OCI-LY1 (cell line): ENCODE measurements at regions not wholly inside any gene's neighbourhood (a gene's known extent, or its start where the extent isn't known, plus 50 kb on each side); places are given as distances from the start of the nearest gene placed in this dataset.

Source experiments
- H2AFZ ChIP-seq: fragments of 200-600 bp; sonication (generic), shearing (Covaris generic); 2 replicates; pipeline ENCODE4 v1.6.0; 2014; ENCODE audit warnings: antibody characterized with exemption, mild to moderate bottlenecking, low read length
- H3F3A ChIP-seq: fragments of 200-600 bp; sonication (generic), shearing (Covaris generic); 2 replicates; pipeline ENCODE4 v1.6.0; 2014; ENCODE audit warnings: mild to moderate bottlenecking, antibody characterized with exemption, low read length, moderate library complexity; ENCODE audit not compliant: insufficient read depth
- H3K27ac ChIP-seq: fragments of 200-600 bp; sonication (generic); 2 replicates; pipeline ENCODE4 v1.5.1; 2014; ENCODE audit warnings: low read length, mixed run types, mild to moderate bottlenecking, low read depth; ENCODE audit not compliant: poor library complexity, severe bottlenecking
- H3K27me3 ChIP-seq: fragments of 200-600 bp; sonication (generic); 2 replicates; pipeline ENCODE4 v1.6.0; 2014; ENCODE audit warnings: antibody characterized with exemption, mild to moderate bottlenecking, low read length, moderate library complexity; ENCODE audit not compliant: insufficient read depth
- H3K36me3 ChIP-seq: fragments of 200-600 bp; sonication (generic); 2 replicates; pipeline ENCODE4 v1.6.1; 2014; ENCODE audit warnings: mild to moderate bottlenecking, antibody characterized with exemption, low read length, moderate library complexity, mixed read lengths; ENCODE audit not compliant: insufficient read depth
- H3K4me1 ChIP-seq: fragments of 200-600 bp; sonication (generic); 2 replicates; pipeline ENCODE4 v1.5.1; 2014; ENCODE audit warnings: mild to moderate bottlenecking, low read length, moderate library complexity; ENCODE audit not compliant: insufficient read depth, severe bottlenecking
- H3K4me2 ChIP-seq: fragments of 200-600 bp; sonication (generic), shearing (Covaris generic); 2 replicates; pipeline ENCODE4 v1.6.1; 2014; ENCODE audit warnings: low read length
- H3K4me3 ChIP-seq: fragments of 200-600 bp; sonication (generic); 2 replicates; pipeline ENCODE4 v1.5.1; 2014; ENCODE audit warnings: low read length, low read depth, mild to moderate bottlenecking, mixed read lengths; ENCODE audit not compliant: poor library complexity, severe bottlenecking
- H3K79me2 ChIP-seq: fragments of 200-600 bp; shearing (Covaris generic); 2 replicates; pipeline ENCODE4 v1.6.1; 2016; ENCODE audit warnings: mixed run types, low read length, mixed read lengths; ENCODE audit not compliant: insufficient read depth
- H3K9ac ChIP-seq: fragments of 200-600 bp; sonication (generic), shearing (Covaris generic); 2 replicates; pipeline ENCODE4 v1.6.1; 2014; ENCODE audit warnings: mild to moderate bottlenecking, low read length, mixed read lengths
- H3K9me2 ChIP-seq: fragments of 200-600 bp; sonication (generic), shearing (Covaris generic); 2 replicates; pipeline ENCODE4 v1.6.1; 2014; ENCODE audit warnings: low read depth, mild to moderate bottlenecking, low read length, mixed read lengths
- H3K9me3 ChIP-seq: fragments of 200-600 bp; shearing (Covaris generic); 2 replicates; pipeline ENCODE4 v1.6.1; 2014; ENCODE audit warnings: low read length, mixed read lengths
- H4K20me1 ChIP-seq: fragments of 200-600 bp; sonication (generic), shearing (Covaris generic); 2 replicates; pipeline ENCODE4 v1.6.0; 2016; ENCODE audit warnings: mild to moderate bottlenecking, low read length; ENCODE audit not compliant: insufficient read depth
- CTCF ChIP-seq: fragments of 200-600 bp; sonication (generic), shearing (Covaris generic); IDR thresholded peaks from 2 replicates; pipeline ENCODE4 v1.5.1; 2017; ENCODE audit warnings: mild to moderate bottlenecking, antibody characterized with exemption, low read length, moderate library complexity, mixed read lengths
- EZH2 ChIP-seq: fragments of 200-600 bp; sonication (generic), shearing (Covaris generic); IDR thresholded peaks from 2 replicates; pipeline ENCODE4 v1.8.0; 2017; ENCODE audit warnings: borderline replicate concordance, mixed run types, mild to moderate bottlenecking, antibody characterized with exemption, low read length, moderate library complexity, mixed read lengths

DNA sequence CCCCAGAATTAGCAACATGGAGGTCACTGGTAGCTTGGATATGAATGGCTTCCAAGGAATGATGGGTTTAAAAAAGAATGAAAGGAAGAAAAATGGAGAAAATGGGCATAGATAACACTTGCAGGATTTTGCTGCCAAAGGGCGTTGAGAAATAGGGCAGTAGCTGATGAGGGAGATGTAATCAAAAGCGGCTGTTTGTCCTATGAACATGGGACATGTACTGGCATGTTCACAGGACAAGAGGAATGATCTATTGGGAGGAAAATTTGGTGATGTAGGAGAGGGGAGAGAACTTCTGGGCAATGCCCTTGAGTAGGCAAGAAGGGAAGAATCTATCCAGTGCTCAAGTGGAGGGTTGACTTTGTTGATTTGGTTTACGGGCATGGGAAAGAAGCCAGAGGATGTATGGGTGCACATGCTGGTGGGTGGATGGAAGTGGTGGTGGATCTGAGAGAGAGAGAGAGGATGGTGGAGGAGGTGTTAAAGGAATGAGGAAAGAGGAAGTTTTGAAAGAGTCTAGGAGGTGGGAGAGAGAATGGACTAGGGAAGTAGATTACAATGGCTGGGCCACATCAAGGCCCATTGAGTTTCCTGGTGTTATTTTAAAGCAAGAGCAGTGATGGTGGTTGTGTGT is 115.1 kb upstream of the MVB12B start:
- no peaks in the 10 kb centered on the region for H3K4me1 ChIP-seq
- H3K79me2 ChIP-seq, result no peaks in the 10 kb centered on the region
- no peaks in the 10 kb centered on the region for H3K9me2 ChIP-seq
- H3K36me3 ChIP-seq, result no peaks in the 10 kb centered on the region
- TF ChIP-seq EZH2 (no peak), CTCF (no peak)
- H3K9ac ChIP-seq, result no peak overlapping the region
- H3F3A ChIP-seq, result no peaks in the 10 kb centered on the region
- H4K20me1 ChIP-seq, result no peaks in the 10 kb centered on the region
- no peak overlapping the region for H2AFZ ChIP-seq
- no peaks in the 10 kb centered on the region; the same call in 1 of the 2 replicates for H3K27me3 ChIP-seq
- H3K4me3 ChIP-seq, result no peak overlapping the region
- no peak overlapping the region for H3K27ac ChIP-seq
- no peak overlapping the region for H3K4me2 ChIP-seq
- no peaks in the 10 kb centered on the region for H3K9me3 ChIP-seq

DNA sequence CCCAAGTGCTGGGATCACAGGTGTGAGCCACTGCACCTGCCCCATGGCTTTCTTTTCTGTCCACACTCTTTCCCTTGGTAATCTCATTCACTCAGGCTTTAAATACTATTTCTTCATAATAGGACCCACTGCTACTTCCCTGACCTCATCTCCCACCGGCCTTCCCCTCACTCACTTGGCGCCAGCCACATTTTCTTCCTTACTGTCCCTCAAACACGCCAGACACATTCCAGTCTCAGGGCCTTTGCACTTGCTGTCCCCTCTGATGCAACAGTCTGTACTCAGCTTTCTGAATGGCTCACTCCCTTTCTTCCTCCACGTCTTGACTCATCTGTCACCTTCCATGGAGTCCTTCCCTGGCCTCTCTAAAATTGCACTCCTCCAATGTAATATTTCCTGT is 111.1 kb upstream of the MVB12B start:
- no peak overlapping the region for H3K27ac ChIP-seq
- H3K9me3 ChIP-seq, result no peaks in the 10 kb centered on the region
- H3K27me3 ChIP-seq, result no peaks in the 10 kb centered on the region; the same call in 1 of the 2 replicates
- no peak overlapping the region for H3K4me2 ChIP-seq
- no peaks in the 10 kb centered on the region for H3K4me1 ChIP-seq
- H3F3A ChIP-seq, result no peaks in the 10 kb centered on the region
- no peak overlapping the region for H2AFZ ChIP-seq
- no peaks in the 10 kb centered on the region for H3K9me2 ChIP-seq
- no peaks in the 10 kb centered on the region for H4K20me1 ChIP-seq
- no peaks in the 10 kb centered on the region for H3K36me3 ChIP-seq
- H3K4me3 ChIP-seq, result no peak overlapping the region
- no peaks in the 10 kb centered on the region for H3K79me2 ChIP-seq
- H3K9ac ChIP-seq, result no peak overlapping the region
- no peak for TF ChIP-seq EZH2
- TF ChIP-seq CTCF, result no peak

DNA sequence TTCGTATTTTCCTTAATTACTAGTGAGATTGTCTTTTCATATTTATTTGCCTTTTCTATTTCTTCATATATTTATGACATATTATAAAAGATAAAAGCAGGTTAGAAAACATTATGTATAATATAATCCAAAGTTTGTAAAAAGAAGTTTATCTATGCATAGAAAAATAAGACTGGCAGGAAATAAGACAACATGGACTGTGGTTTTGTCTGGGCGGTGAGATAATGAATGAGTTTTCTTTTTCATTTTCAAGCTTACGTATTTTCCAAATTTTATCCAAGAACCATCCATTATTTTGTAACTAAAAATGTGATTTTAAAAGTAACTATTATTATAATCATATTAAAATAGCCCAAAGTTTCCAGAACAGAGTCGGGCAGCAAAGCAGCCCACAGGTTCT is 109.8 kb upstream of the MVB12B start:
- Histone ChIP-seq H3K4me2 (no peak overlapping the region), H3K9me2 (no peaks in the 10 kb centered on the region), H4K20me1 (no peaks in the 10 kb centered on the region), H3K27me3 (no peaks in the 10 kb centered on the region; the same call in 1 of the 2 replicates), H3K27ac (no peak overlapping the region), H3F3A (no peaks in the 10 kb centered on the region), H3K79me2 (no peaks in the 10 kb centered on the region), H3K9ac (no peak overlapping the region), H3K36me3 (no peaks in the 10 kb centered on the region), H3K4me1 (no peaks in the 10 kb centered on the region), H2AFZ (no peak overlapping the region), H3K9me3 (no peaks in the 10 kb centered on the region), H3K4me3 (no peak overlapping the region)
- TF ChIP-seq EZH2, result no peak
- TF ChIP-seq CTCF, result no peak
